ENCODE measurements at regions not wholly inside any gene's neighbourhood (a gene's known extent, or its start where the extent isn't known, plus 50 kb on each side); places are given as distances from the start of the nearest gene placed in this dataset.
A peak's percentile ranks its signal among the peaks of the same experiment; 100 is the strongest.

GRCh38 chr6:104322841-104323240 is 536.9 kb downstream of the HACE1 start:
- 36% methylated on average over 5 of the region's 5 CpGs for WGBS (ENCODE audit: insufficient coverage)
- CTCF ChIA-PET: interaction anchor here (0.6 kb wide), 1 partner anchor 13 kb away, joined by 3 read pairs; no protein-coding TSS in a partner anchor
- Histone ChIP-seq H3K27ac (ENCODE audit: insufficient read depth in 1 of 2, low read depth in 1 of 2, low read length in 2 of 2, poor library complexity in 1 of 2, severe bottlenecking in 2 of 2) (no peak overlapping the region), H3K9me3 (ENCODE audit: control extremely low read depth in 1 of 5, control insufficient read depth in 4 of 5, insufficient read depth in 2 of 5, low read depth in 1 of 5, low read length in 4 of 5) (no peaks in the 10 kb centered on the region), H3K4me3 (ENCODE audit: control insufficient read depth in 1 of 7, extremely low read depth in 1 of 7, insufficient read depth in 4 of 7, low read depth in 2 of 7, low read length in 6 of 7) (no peak overlapping the region), H3K4me1 (ENCODE audit: control extremely low read depth in 1 of 4, control insufficient read depth in 4 of 4, insufficient read depth in 4 of 4, low read length in 3 of 4) (peaks cover 0 to 3% (median 0%) of the 10 kb centered on the region in 4 experiments), H3K27me3 (replicated peaks in 2 of 5; ENCODE audit: control insufficient read depth in 4 of 5, insufficient read depth in 5 of 5, low read length in 4 of 5) (no peaks in the 10 kb centered on the region), H3K36me3 (ENCODE audit: control insufficient read depth in 4 of 4, insufficient read depth in 4 of 4, low read length in 3 of 4) (no peaks in the 10 kb centered on the region)
- POLR2A ChIA-PET: no interaction called here
- DNase-seq: peak in 2 of 3 donors; percentile 7 to 12

GRCh38 chr6:104321301-104321700 is 538.4 kb downstream of the HACE1 start:
- no CpG with 5 or more reads among the region's 1 CpG for WGBS (ENCODE audit: insufficient coverage)
- H3K27ac ChIP-seq (ENCODE audit: insufficient read depth in 1 of 2, low read depth in 1 of 2, low read length in 2 of 2, poor library complexity in 1 of 2, severe bottlenecking in 2 of 2): no peak overlapping the region
- no peak overlapping the region for H3K4me3 ChIP-seq (ENCODE audit: control insufficient read depth in 1 of 7, extremely low read depth in 1 of 7, insufficient read depth in 4 of 7, low read depth in 2 of 7, low read length in 6 of 7)
- POLR2A ChIA-PET: no interaction called here
- no peak for DNase-seq
- CTCF ChIA-PET: no interaction called here
- H3K36me3 ChIP-seq (ENCODE audit: control insufficient read depth in 4 of 4, insufficient read depth in 4 of 4, low read length in 3 of 4): no peaks in the 10 kb centered on the region
- peaks cover 0 to 3% (median 0%) of the 10 kb centered on the region in 4 experiments for H3K4me1 ChIP-seq (ENCODE audit: control extremely low read depth in 1 of 4, control insufficient read depth in 4 of 4, insufficient read depth in 4 of 4, low read length in 3 of 4)
- no peaks in the 10 kb centered on the region for H3K27me3 ChIP-seq (replicated peaks in 2 of 5; ENCODE audit: control insufficient read depth in 4 of 5, insufficient read depth in 5 of 5, low read length in 4 of 5)
- no peaks in the 10 kb centered on the region for H3K9me3 ChIP-seq (ENCODE audit: control extremely low read depth in 1 of 5, control insufficient read depth in 4 of 5, insufficient read depth in 2 of 5, low read depth in 1 of 5, low read length in 4 of 5)

- Histone ChIP-seq H3K36me3 (ENCODE audit: control insufficient read depth in 4 of 4, insufficient read depth in 4 of 4, low read length in 3 of 4) (no peaks in the 10 kb centered on the region), H3K4me1 (ENCODE audit: control extremely low read depth in 1 of 4, control insufficient read depth in 4 of 4, insufficient read depth in 4 of 4, low read length in 3 of 4) (peaks cover 0 to 3% (median 0%) of the 10 kb centered on the region in 4 experiments), H3K27ac (ENCODE audit: insufficient read depth in 1 of 2, low read depth in 1 of 2, low read length in 2 of 2, poor library complexity in 1 of 2, severe bottlenecking in 2 of 2) (no peak overlapping the region), H3K9me3 (ENCODE audit: control extremely low read depth in 1 of 5, control insufficient read depth in 4 of 5, insufficient read depth in 2 of 5, low read depth in 1 of 5, low read length in 4 of 5) (no peaks in the 10 kb centered on the region), H3K27me3 (replicated peaks in 2 of 5; ENCODE audit: control insufficient read depth in 4 of 5, insufficient read depth in 5 of 5, low read length in 4 of 5) (no peaks in the 10 kb centered on the region), H3K4me3 (ENCODE audit: control insufficient read depth in 1 of 7, extremely low read depth in 1 of 7, insufficient read depth in 4 of 7, low read depth in 2 of 7, low read length in 6 of 7) (no peak overlapping the region)
- 45% methylated on average over 2 of the region's 4 CpGs for WGBS (ENCODE audit: insufficient coverage)
- no peak for DNase-seq
- CTCF ChIA-PET: no interaction called here
- POLR2A ChIA-PET: no interaction called here
Measured at GRCh38 chr6:104320896-104321295, 538.8 kb downstream of the HACE1 start.

- H3K4me1 ChIP-seq (ENCODE audit: control extremely low read depth in 1 of 4, control insufficient read depth in 4 of 4, insufficient read depth in 4 of 4, low read length in 3 of 4): no peaks in the 10 kb centered on the region
- no peaks in the 10 kb centered on the region for H3K9me3 ChIP-seq (ENCODE audit: control extremely low read depth in 1 of 5, control insufficient read depth in 4 of 5, insufficient read depth in 2 of 5, low read depth in 1 of 5, low read length in 4 of 5)
- DNase-seq: no peak
- CTCF ChIA-PET: no interaction called here
- no peaks in the 10 kb centered on the region for H3K27me3 ChIP-seq (replicated peaks in 2 of 5; ENCODE audit: control insufficient read depth in 4 of 5, insufficient read depth in 5 of 5, low read length in 4 of 5)
- POLR2A ChIA-PET: no interaction called here
- H3K4me3 ChIP-seq (ENCODE audit: control insufficient read depth in 1 of 7, extremely low read depth in 1 of 7, insufficient read depth in 4 of 7, low read depth in 2 of 7, low read length in 6 of 7): no peak overlapping the region
- H3K27ac ChIP-seq (ENCODE audit: insufficient read depth in 1 of 2, low read depth in 1 of 2, low read length in 2 of 2, poor library complexity in 1 of 2, severe bottlenecking in 2 of 2): no peak overlapping the region
- no CpG with 5 or more reads among the region's 3 CpGs for WGBS (ENCODE audit: insufficient coverage)
- H3K36me3 ChIP-seq (ENCODE audit: control insufficient read depth in 4 of 4, insufficient read depth in 4 of 4, low read length in 3 of 4): no peaks in the 10 kb centered on the region
Measured at GRCh38 chr6:104312851-104313250, 546.9 kb downstream of the HACE1 start.

- H3K36me3 ChIP-seq (ENCODE audit: control insufficient read depth in 4 of 4, insufficient read depth in 4 of 4, low read length in 3 of 4): no peaks in the 10 kb centered on the region
- no peak for DNase-seq
- no peak overlapping the region for H3K4me3 ChIP-seq (ENCODE audit: control insufficient read depth in 1 of 7, extremely low read depth in 1 of 7, insufficient read depth in 4 of 7, low read depth in 2 of 7, low read length in 6 of 7)
- no peak overlapping the region for H3K27ac ChIP-seq (ENCODE audit: insufficient read depth in 1 of 2, low read depth in 1 of 2, low read length in 2 of 2, poor library complexity in 1 of 2, severe bottlenecking in 2 of 2)
- WGBS (ENCODE audit: insufficient coverage): 70% methylated on average over 1 of the region's 2 CpGs
- peaks cover 0 to 2% (median 0%) of the 10 kb centered on the region in 5 experiments for H3K27me3 ChIP-seq (replicated peaks in 2 of 5; ENCODE audit: control insufficient read depth in 4 of 5, insufficient read depth in 5 of 5, low read length in 4 of 5)
- no peaks in the 10 kb centered on the region for H3K9me3 ChIP-seq (ENCODE audit: control extremely low read depth in 1 of 5, control insufficient read depth in 4 of 5, insufficient read depth in 2 of 5, low read depth in 1 of 5, low read length in 4 of 5)
- CTCF ChIA-PET: no interaction called here
- POLR2A ChIA-PET: no interaction called here
- no peaks in the 10 kb centered on the region for H3K4me1 ChIP-seq (ENCODE audit: control extremely low read depth in 1 of 4, control insufficient read depth in 4 of 4, insufficient read depth in 4 of 4, low read length in 3 of 4)
Measured at GRCh38 chr6:104306211-104306610, 553.5 kb downstream of the HACE1 start.

GRCh38 chr6:104305206-104305605 is 554.5 kb downstream of the HACE1 start:
- peaks cover 0 to 2% (median 0%) of the 10 kb centered on the region in 5 experiments for H3K27me3 ChIP-seq (replicated peaks in 2 of 5; ENCODE audit: control insufficient read depth in 4 of 5, insufficient read depth in 5 of 5, low read length in 4 of 5)
- ChIA-PET POLR2A (no interaction called here), CTCF (no interaction called here)
- H3K9me3 ChIP-seq (ENCODE audit: control extremely low read depth in 1 of 5, control insufficient read depth in 4 of 5, insufficient read depth in 2 of 5, low read depth in 1 of 5, low read length in 4 of 5): no peaks in the 10 kb centered on the region
- H3K4me3 ChIP-seq (ENCODE audit: control insufficient read depth in 1 of 7, extremely low read depth in 1 of 7, insufficient read depth in 4 of 7, low read depth in 2 of 7, low read length in 6 of 7): no peak overlapping the region
- WGBS (ENCODE audit: insufficient coverage): 93% methylated on average over 5 of the region's 5 CpGs
- DNase-seq: no peak
- no peaks in the 10 kb centered on the region for H3K36me3 ChIP-seq (ENCODE audit: control insufficient read depth in 4 of 4, insufficient read depth in 4 of 4, low read length in 3 of 4)
- H3K4me1 ChIP-seq (ENCODE audit: control extremely low read depth in 1 of 4, control insufficient read depth in 4 of 4, insufficient read depth in 4 of 4, low read length in 3 of 4): no peaks in the 10 kb centered on the region
- no peak overlapping the region for H3K27ac ChIP-seq (ENCODE audit: insufficient read depth in 1 of 2, low read depth in 1 of 2, low read length in 2 of 2, poor library complexity in 1 of 2, severe bottlenecking in 2 of 2)

GRCh38 chr6:104301951-104302350 is 557.8 kb downstream of the HACE1 start:
- Histone ChIP-seq H3K27me3 (replicated peaks in 2 of 5; ENCODE audit: control insufficient read depth in 4 of 5, insufficient read depth in 5 of 5, low read length in 4 of 5) (peaks cover 0 to 2% (median 0%) of the 10 kb centered on the region in 5 experiments), H3K4me1 (ENCODE audit: control extremely low read depth in 1 of 4, control insufficient read depth in 4 of 4, insufficient read depth in 4 of 4, low read length in 3 of 4) (no peaks in the 10 kb centered on the region), H3K27ac (ENCODE audit: insufficient read depth in 1 of 2, low read depth in 1 of 2, low read length in 2 of 2, poor library complexity in 1 of 2, severe bottlenecking in 2 of 2) (no peak overlapping the region), H3K4me3 (ENCODE audit: control insufficient read depth in 1 of 7, extremely low read depth in 1 of 7, insufficient read depth in 4 of 7, low read depth in 2 of 7, low read length in 6 of 7) (no peak overlapping the region), H3K36me3 (ENCODE audit: control insufficient read depth in 4 of 4, insufficient read depth in 4 of 4, low read length in 3 of 4) (no peaks in the 10 kb centered on the region), H3K9me3 (ENCODE audit: control extremely low read depth in 1 of 5, control insufficient read depth in 4 of 5, insufficient read depth in 2 of 5, low read depth in 1 of 5, low read length in 4 of 5) (no peaks in the 10 kb centered on the region)
- ChIA-PET CTCF (no interaction called here), POLR2A (no interaction called here)
- 99% methylated on average over 8 of the region's 10 CpGs for WGBS (ENCODE audit: insufficient coverage)
- no peak for DNase-seq
